SK-N-SH (cell line): ENCODE measurements at regions not wholly inside any gene's neighbourhood (a gene's known extent, or its start where the extent isn't known, plus 50 kb on each side); places are given as distances from the start of the nearest gene placed in this dataset.
A peak's percentile ranks its signal among the peaks of the same experiment; 100 is the strongest.

Source experiments
- CTCF ChIA-PET: fragments of 300-600, 350-600 bp; formaldehyde crosslinking; extraction: SDS; loops from one replicate; lab custom pipeline; 2021; lab: Yijun Ruan, JAX
- POLR2A ChIA-PET: fragments of 350-600 bp; sonication (Branson Sonifier 250); formaldehyde crosslinking; extraction: SDS; loops from one replicate; lab custom pipeline; 2020; ENCODE audit warnings: antibody characterized with exemption, inconsistent platforms; lab: Yijun Ruan, JAX
- DNase-seq: peaks from one replicate; pipeline ENCODE4 v3.0.0; 2012
- H2AFZ ChIP-seq: fragments of 200-600 bp; sonication (generic); 2 replicates; pipeline ENCODE4 v1.8.1; 2016; ENCODE audit warnings: antibody characterized with exemption, mild to moderate bottlenecking, low read depth
- H3F3A ChIP-seq: fragments of 200-600 bp; sonication (generic); replicated peaks from 2 replicates; pipeline ENCODE3; 2016; ENCODE audit warnings: antibody characterized with exemption, mild to moderate bottlenecking; ENCODE audit not compliant: insufficient read depth
- H3K27ac ChIP-seq, 2 experiments: fragments of 200-500 bp in 1 of 2; fragments of 200-600 bp in 1 of 2; sonication (Bioruptor generic) in 1 of 2; sonication (generic), shearing (Covaris generic) in 1 of 2; 2 replicates each; pipeline versions ENCODE4 v1.5.1 to v1.6.1; 2014 to 2016; ENCODE audit warnings: low read depth in 2 of 2, inconsistent platforms in 1 of 2, low read length in 1 of 2, mild to moderate bottlenecking in 1 of 2, mixed read lengths in 1 of 2
- H3K27me3 ChIP-seq: fragments of 200-600 bp; sonication (generic), shearing (Covaris generic); 2 replicates; pipeline ENCODE4 v1.6.1; 2016; ENCODE audit warnings: mixed run types; ENCODE audit not compliant: insufficient read depth
- H3K36me3 ChIP-seq, 2 experiments: fragments of 200-500 bp in 1 of 2; fragments of 200-600 bp in 1 of 2; sonication (Bioruptor generic) in 1 of 2; sonication (generic) in 1 of 2; replicated peaks in 1 of 2; 2 replicates each; pipeline versions ENCODE3 to v1.5.1; 2014 to 2016; ENCODE audit warnings: low read length in 1 of 2, mild to moderate bottlenecking in 1 of 2; ENCODE audit not compliant: insufficient read depth in 2 of 2, control insufficient read depth in 1 of 2
- H3K4me1 ChIP-seq, 2 experiments: fragments of 200-500 bp in 1 of 2; fragments of 200-600 bp in 1 of 2; sonication (Bioruptor generic) in 1 of 2; sonication (generic), shearing (Covaris generic) in 1 of 2; 2 replicates each; pipeline versions ENCODE4 v1.5.1 to v1.6.1; 2014 to 2016; ENCODE audit warnings: low read depth in 1 of 2, low read length in 1 of 2, mixed run types in 1 of 2; ENCODE audit not compliant: insufficient read depth in 2 of 2, control insufficient read depth in 1 of 2
- H3K4me2 ChIP-seq: fragments of 200-600 bp; sonication (generic), shearing (Covaris generic); 2 replicates; pipeline ENCODE4 v1.6.1; 2017; ENCODE audit warnings: mixed run types
- H3K4me3 ChIP-seq, 2 experiments: fragments of 200-500 bp in 1 of 2; fragments of 200-600 bp in 1 of 2; sonication (Bioruptor generic) in 1 of 2; sonication (generic), shearing (Covaris generic) in 1 of 2; 2 replicates each; pipeline versions ENCODE4 v1.5.1 to v1.8.1; 2014 to 2016; ENCODE audit warnings: low read depth in 2 of 2, inconsistent platforms in 1 of 2, low read length in 1 of 2, mild to moderate bottlenecking in 1 of 2, mixed read lengths in 1 of 2, moderate library complexity in 1 of 2
- H3K79me2 ChIP-seq: fragments of 200-600 bp; sonication (generic); 2 replicates; pipeline ENCODE4 v1.8.1; 2017; ENCODE audit warnings: mild to moderate bottlenecking; ENCODE audit not compliant: insufficient read depth
- H3K9ac ChIP-seq: fragments of 200-600 bp; sonication (generic); 2 replicates; pipeline ENCODE4 v1.6.1; 2017; ENCODE audit warnings: mixed run types
- H3K9me2 ChIP-seq: fragments of 200-600 bp; sonication (generic); 2 replicates; pipeline ENCODE4 v1.6.1; 2017; ENCODE audit warnings: mixed run types
- H3K9me3 ChIP-seq: fragments of 200-600 bp; sonication (generic); 2 replicates; pipeline ENCODE4 v1.6.1; 2017; ENCODE audit warnings: mixed run types, mild to moderate bottlenecking, moderate library complexity
- H4K20me1 ChIP-seq: fragments of 200-600 bp; sonication (generic); 2 replicates; pipeline ENCODE4 v1.6.1; 2017; ENCODE audit warnings: mild to moderate bottlenecking, mixed run types; ENCODE audit not compliant: insufficient read depth
- EP300 ChIP-seq, 2 experiments: IDR thresholded peaks; 2 replicates each; pipeline versions ENCODE4 v1.4.0 to v1.6.1; 2012; ENCODE audit warnings: borderline replicate concordance in 1 of 2, low read depth in 1 of 2, low read length in 1 of 2
- FOXJ3 ChIP-seq: sonication (generic); formaldehyde crosslinking; IDR thresholded peaks from 2 replicates; pipeline ENCODE4 v1.5.1; 2020; ENCODE audit warnings: mild to moderate bottlenecking, missing genetic modification reagents
- MEF2A ChIP-seq: IDR thresholded peaks from 2 replicates; pipeline ENCODE4 v1.4.0; 2012; ENCODE audit warnings: low read depth, borderline replicate concordance
- MXI1 ChIP-seq: IDR thresholded peaks from 2 replicates; pipeline ENCODE4 v1.6.1; 2012; ENCODE audit warnings: mild to moderate bottlenecking, low read depth, low read length, improper control_type of control experiment
- NRF1 ChIP-seq: IDR thresholded peaks from 2 replicates; pipeline ENCODE4 v1.6.1; 2012; ENCODE audit warnings: low read depth, mild to moderate bottlenecking, low read length
- RCOR1 ChIP-seq: fragments of 150-350 bp; IDR thresholded peaks from 2 replicates; pipeline ENCODE4 v1.6.1; 2017; ENCODE audit warnings: antibody characterized with exemption, low read length
- RFX5 ChIP-seq: IDR thresholded peaks from 2 replicates; pipeline ENCODE4 v1.6.1; 2012; ENCODE audit warnings: mild to moderate bottlenecking, improper control_type of control experiment, low read length
- SIN3A ChIP-seq: IDR thresholded peaks from 2 replicates; pipeline ENCODE4 v1.6.1; 2012; ENCODE audit warnings: low read depth, mild to moderate bottlenecking, low read length, moderate library complexity, borderline replicate concordance
- SMC3 ChIP-seq: IDR thresholded peaks from 2 replicates; pipeline ENCODE4 v1.6.1; 2012; ENCODE audit warnings: low read depth, low read length, improper control_type of control experiment
- TCF12 ChIP-seq: IDR thresholded peaks from 2 replicates; pipeline ENCODE4 v1.4.0; 2012
- YY1 ChIP-seq: IDR thresholded peaks from 2 replicates; pipeline ENCODE4 v1.4.0; 2012; ENCODE audit warnings: low read depth, mild to moderate bottlenecking
- WGBS: methylation state at CpG from one replicate; pipeline ENCODE4 v1.1.6; 2017; ENCODE audit warnings: low lambda C conversion rate; 5-methylcytosine and 5-hydroxymethylcytosine counted together
- TF ChIP-seq, protein P1 (sequence below): IDR thresholded peaks from 2 replicates; pipeline ENCODE4 v1.4.0; 2012; ENCODE audit warnings: low read depth, borderline replicate concordance
- TF ChIP-seq, protein P2 (sequence below): IDR thresholded peaks from 2 replicates; pipeline ENCODE4 v1.4.0; 2012; ENCODE audit warnings: low read depth
- TF ChIP-seq, protein P3 (sequence below): fragments of 150-350 bp; IDR thresholded peaks from 2 replicates; pipeline ENCODE4 v1.6.1; 2016; ENCODE audit warnings: mild to moderate bottlenecking, low read depth, low read length
- TF ChIP-seq, protein P4 (sequence below): IDR thresholded peaks from 2 replicates; pipeline ENCODE4 v1.6.1; 2012; ENCODE audit warnings: mild to moderate bottlenecking, low read depth, low read length, moderate library complexity
- TF ChIP-seq, protein P5 (sequence below): IDR thresholded peaks from 2 replicates; pipeline ENCODE4 v1.4.0; 2012; ENCODE audit warnings: low read depth, borderline replicate concordance

DNA sequence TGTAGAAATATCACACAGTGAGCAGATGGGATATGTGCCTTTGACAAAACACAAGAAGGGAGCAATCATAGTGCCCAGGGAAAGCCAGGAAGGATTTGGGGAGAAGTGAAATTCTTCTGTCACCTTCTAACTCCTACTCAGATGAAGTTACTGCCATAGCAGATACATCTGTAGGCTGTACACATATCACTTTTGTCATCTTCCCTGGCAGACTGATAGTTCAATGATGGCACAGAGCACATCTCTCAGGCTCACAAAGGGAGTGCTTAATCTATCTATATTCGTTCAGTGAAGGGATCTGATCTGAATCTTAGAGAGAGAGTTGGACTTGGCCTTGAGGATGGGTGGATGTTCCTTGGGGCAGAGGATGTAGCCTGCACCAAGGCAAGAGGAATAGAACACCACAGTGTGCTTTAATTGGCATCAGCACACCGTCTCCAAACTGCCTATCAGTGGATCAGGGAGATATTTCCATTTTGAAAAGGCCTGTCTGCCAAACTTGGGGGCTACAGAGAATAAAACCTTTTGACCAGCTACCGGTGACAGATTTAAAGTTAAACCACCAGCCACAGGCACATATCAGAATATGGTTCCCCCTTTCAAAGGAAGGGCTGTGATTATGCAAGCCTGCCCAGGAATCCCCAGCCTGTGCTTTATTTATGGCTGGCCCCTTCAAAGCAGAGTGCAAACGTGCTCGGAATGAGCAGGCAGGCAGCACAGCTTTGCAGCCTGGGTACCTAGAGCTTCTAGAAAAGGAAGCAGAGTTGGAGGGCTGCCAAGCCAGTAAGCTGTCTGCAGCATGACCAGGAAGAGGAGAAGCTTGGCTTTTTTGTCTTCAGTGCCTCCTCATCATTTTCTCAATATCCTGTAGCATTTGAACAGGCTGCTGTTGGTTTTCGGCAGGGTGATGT, 165.5 kb upstream of the DYRK2 start:
- Histone ChIP-seq H3K79me2 (no peaks in the 10 kb centered on the region), H4K20me1 (no peaks in the 10 kb centered on the region), H3K36me3 (no peaks in the 10 kb centered on the region), H3K4me1 (peaks cover 0 to 7% of the 10 kb centered on the region in 2 experiments; a peak in 2 of 4 replicates), H3K9me3 (no peaks in the 10 kb centered on the region), H3F3A (no peaks in the 10 kb centered on the region), H2AFZ (no peak overlapping the region), H3K27ac (no peak overlapping the region; a peak in 1 of 4 replicates), H3K9me2 (no peaks in the 10 kb centered on the region; the same call in 1 of the 2 replicates), H3K9ac (no peak overlapping the region), H3K4me2 (no peak overlapping the region), H3K4me3 (no peak overlapping the region), H3K27me3 (no peaks in the 10 kb centered on the region)
- TF ChIP-seq RCOR1 = no peak
- TF ChIP-seq FOXJ3 (CRISPR knock-in tag) = no peak
- TF ChIP-seq, protein P1, sequence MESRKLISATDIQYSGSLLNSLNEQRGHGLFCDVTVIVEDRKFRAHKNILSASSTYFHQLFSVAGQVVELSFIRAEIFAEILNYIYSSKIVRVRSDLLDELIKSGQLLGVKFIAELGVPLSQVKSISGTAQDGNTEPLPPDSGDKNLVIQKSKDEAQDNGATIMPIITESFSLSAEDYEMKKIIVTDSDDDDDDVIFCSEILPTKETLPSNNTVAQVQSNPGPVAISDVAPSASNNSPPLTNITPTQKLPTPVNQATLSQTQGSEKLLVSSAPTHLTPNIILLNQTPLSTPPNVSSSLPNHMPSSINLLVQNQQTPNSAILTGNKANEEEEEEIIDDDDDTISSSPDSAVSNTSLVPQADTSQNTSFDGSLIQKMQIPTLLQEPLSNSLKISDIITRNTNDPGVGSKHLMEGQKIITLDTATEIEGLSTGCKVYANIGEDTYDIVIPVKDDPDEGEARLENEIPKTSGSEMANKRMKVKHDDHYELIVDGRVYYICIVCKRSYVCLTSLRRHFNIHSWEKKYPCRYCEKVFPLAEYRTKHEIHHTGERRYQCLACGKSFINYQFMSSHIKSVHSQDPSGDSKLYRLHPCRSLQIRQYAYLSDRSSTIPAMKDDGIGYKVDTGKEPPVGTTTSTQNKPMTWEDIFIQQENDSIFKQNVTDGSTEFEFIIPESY = no peak
- TF ChIP-seq, protein P2, sequence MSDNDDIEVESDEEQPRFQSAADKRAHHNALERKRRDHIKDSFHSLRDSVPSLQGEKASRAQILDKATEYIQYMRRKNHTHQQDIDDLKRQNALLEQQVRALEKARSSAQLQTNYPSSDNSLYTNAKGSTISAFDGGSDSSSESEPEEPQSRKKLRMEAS = no peak
- TF ChIP-seq TCF12 = no peak
- no peak for TF ChIP-seq SMC3
- TF ChIP-seq, protein P3, sequence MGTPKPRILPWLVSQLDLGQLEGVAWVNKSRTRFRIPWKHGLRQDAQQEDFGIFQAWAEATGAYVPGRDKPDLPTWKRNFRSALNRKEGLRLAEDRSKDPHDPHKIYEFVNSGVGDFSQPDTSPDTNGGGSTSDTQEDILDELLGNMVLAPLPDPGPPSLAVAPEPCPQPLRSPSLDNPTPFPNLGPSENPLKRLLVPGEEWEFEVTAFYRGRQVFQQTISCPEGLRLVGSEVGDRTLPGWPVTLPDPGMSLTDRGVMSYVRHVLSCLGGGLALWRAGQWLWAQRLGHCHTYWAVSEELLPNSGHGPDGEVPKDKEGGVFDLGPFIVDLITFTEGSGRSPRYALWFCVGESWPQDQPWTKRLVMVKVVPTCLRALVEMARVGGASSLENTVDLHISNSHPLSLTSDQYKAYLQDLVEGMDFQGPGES = no peak
- TF ChIP-seq, protein P4, sequence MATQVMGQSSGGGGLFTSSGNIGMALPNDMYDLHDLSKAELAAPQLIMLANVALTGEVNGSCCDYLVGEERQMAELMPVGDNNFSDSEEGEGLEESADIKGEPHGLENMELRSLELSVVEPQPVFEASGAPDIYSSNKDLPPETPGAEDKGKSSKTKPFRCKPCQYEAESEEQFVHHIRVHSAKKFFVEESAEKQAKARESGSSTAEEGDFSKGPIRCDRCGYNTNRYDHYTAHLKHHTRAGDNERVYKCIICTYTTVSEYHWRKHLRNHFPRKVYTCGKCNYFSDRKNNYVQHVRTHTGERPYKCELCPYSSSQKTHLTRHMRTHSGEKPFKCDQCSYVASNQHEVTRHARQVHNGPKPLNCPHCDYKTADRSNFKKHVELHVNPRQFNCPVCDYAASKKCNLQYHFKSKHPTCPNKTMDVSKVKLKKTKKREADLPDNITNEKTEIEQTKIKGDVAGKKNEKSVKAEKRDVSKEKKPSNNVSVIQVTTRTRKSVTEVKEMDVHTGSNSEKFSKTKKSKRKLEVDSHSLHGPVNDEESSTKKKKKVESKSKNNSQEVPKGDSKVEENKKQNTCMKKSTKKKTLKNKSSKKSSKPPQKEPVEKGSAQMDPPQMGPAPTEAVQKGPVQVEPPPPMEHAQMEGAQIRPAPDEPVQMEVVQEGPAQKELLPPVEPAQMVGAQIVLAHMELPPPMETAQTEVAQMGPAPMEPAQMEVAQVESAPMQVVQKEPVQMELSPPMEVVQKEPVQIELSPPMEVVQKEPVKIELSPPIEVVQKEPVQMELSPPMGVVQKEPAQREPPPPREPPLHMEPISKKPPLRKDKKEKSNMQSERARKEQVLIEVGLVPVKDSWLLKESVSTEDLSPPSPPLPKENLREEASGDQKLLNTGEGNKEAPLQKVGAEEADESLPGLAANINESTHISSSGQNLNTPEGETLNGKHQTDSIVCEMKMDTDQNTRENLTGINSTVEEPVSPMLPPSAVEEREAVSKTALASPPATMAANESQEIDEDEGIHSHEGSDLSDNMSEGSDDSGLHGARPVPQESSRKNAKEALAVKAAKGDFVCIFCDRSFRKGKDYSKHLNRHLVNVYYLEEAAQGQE = no peak
- TF ChIP-seq YY1 = no peak
- no peak for TF ChIP-seq SIN3A
- no peak for TF ChIP-seq MXI1
- TF ChIP-seq, protein P5, sequence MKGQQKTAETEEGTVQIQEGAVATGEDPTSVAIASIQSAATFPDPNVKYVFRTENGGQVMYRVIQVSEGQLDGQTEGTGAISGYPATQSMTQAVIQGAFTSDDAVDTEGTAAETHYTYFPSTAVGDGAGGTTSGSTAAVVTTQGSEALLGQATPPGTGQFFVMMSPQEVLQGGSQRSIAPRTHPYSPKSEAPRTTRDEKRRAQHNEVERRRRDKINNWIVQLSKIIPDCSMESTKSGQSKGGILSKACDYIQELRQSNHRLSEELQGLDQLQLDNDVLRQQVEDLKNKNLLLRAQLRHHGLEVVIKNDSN = no peak
- no peak for TF ChIP-seq MEF2A
- no peak for TF ChIP-seq RFX5
- TF ChIP-seq NRF1 = no peak
- TF ChIP-seq EP300 (IDR thresholded peaks at IDR 0.05; ENCODE audit: borderline replicate concordance in 1 of 2, low read depth in 1 of 2, low read length in 1 of 2) = no peak
- POLR2A ChIA-PET = no interaction called here
- 65% methylated on average over 4 of the region's 6 CpGs for WGBS
- CTCF ChIA-PET = interaction anchor here (1.1 kb wide), 1 partner anchor 10 kb away, joined by 3 read pairs; no protein-coding TSS in a partner anchor
- DNase-seq = peak; percentile 3
